Keratinocyte (primary cell): ENCODE measurements at regions not wholly inside any gene's neighbourhood (a gene's known extent, or its start where the extent isn't known, plus 50 kb on each side); places are given as distances from the start of the nearest gene placed in this dataset.

Experiments used
- DNase-seq: peaks from one replicate; pipeline ENCODE4 v3.0.0-alpha.2; 2011; ENCODE audit warnings: low read depth, missing footprints, low spot score
- FAIRE-seq: peaks from 2 replicates; lab custom pipeline; 2011; peaks lifted over from hg19 to GRCh38; lab: Jason Lieb, UNC
- H2AFZ ChIP-seq: 2 replicates; pipeline ENCODE4 v1.6.0; 2012; ENCODE audit warnings: low read length, control low read depth, inconsistent platforms; ENCODE audit not compliant: control insufficient read depth
- H3K27ac ChIP-seq: 2 replicates; pipeline ENCODE4 v1.5.1; 2011; ENCODE audit warnings: low read length; ENCODE audit not compliant: control insufficient read depth, insufficient read depth
- H3K27me3 ChIP-seq: 3 replicates; pipeline ENCODE4 v1.6.0; 2011; ENCODE audit warnings: low read length; ENCODE audit not compliant: control insufficient read depth, insufficient read depth; ENCODE audit errors: extremely low read depth
- H3K36me3 ChIP-seq, 2 experiments: 2 replicates in 1 of 2; 3 replicates in 1 of 2; pipeline ENCODE4 v1.5.1; 2011; ENCODE audit warnings: low read length in 2 of 2, mild to moderate bottlenecking in 1 of 2; ENCODE audit not compliant: control insufficient read depth in 2 of 2, insufficient read depth in 2 of 2; ENCODE audit errors: extremely low read depth in 1 of 2
- H3K4me1 ChIP-seq: 3 replicates; pipeline ENCODE4 v1.5.1; 2011; ENCODE audit warnings: low read length; ENCODE audit not compliant: control insufficient read depth, insufficient read depth; ENCODE audit errors: extremely low read depth
- H3K4me2 ChIP-seq: 3 replicates; pipeline ENCODE4 v1.6.0; 2011; ENCODE audit warnings: low read depth, low read length; ENCODE audit not compliant: control insufficient read depth, insufficient read depth; ENCODE audit errors: extremely low read depth
- H3K4me3 ChIP-seq, 3 experiments: fragments of 200-600 bp in 1 of 3; sonication (generic) in 1 of 3; 2 replicates in 2 of 3; 3 replicates in 1 of 3; pipeline ENCODE4 v1.5.1; 2011 to 2016; ENCODE audit warnings: low read length in 3 of 3, mild to moderate bottlenecking in 3 of 3, control low read depth in 2 of 3, inconsistent platforms in 1 of 3, low read depth in 1 of 3, mixed read lengths in 1 of 3, mixed run types in 1 of 3, moderate library complexity in 1 of 3; ENCODE audit not compliant: control insufficient read depth in 2 of 3, insufficient read depth in 2 of 3; ENCODE audit errors: extremely low read depth in 1 of 3
- H3K79me2 ChIP-seq: 2 replicates; pipeline ENCODE4 v1.6.0; 2012; ENCODE audit warnings: low read length; ENCODE audit not compliant: control insufficient read depth, insufficient read depth
- H3K9ac ChIP-seq: 3 replicates; pipeline ENCODE4 v1.6.0; 2011; ENCODE audit warnings: low read length; ENCODE audit not compliant: control insufficient read depth, insufficient read depth; ENCODE audit errors: extremely low read depth
- H3K9me1 ChIP-seq: 3 replicates; pipeline ENCODE4 v1.6.0; 2011; ENCODE audit warnings: low read length; ENCODE audit not compliant: control insufficient read depth, insufficient read depth; ENCODE audit errors: extremely low read depth
- H3K9me3 ChIP-seq: 2 replicates; pipeline ENCODE4 v1.5.1; 2012; ENCODE audit warnings: low read depth, low read length; ENCODE audit not compliant: control insufficient read depth
- H4K20me1 ChIP-seq: 3 replicates; pipeline ENCODE4 v1.6.0; 2011; ENCODE audit warnings: low read length; ENCODE audit not compliant: control insufficient read depth, insufficient read depth; ENCODE audit errors: extremely low read depth
- CTCF ChIP-seq, 3 experiments: IDR thresholded peaks in 1 of 3; conservative IDR thresholded peaks in 1 of 3; optimal IDR thresholded peaks in 1 of 3; 2 replicates in 2 of 3; 3 replicates in 1 of 3; pipeline versions ENCODE3 to v1.5.1; 2011; ENCODE audit warnings: low read length in 3 of 3, mild to moderate bottlenecking in 3 of 3, moderate library complexity in 2 of 3, control low read depth in 1 of 3, inconsistent platforms in 1 of 3; ENCODE audit not compliant: insufficient read depth in 2 of 3; ENCODE audit errors: extremely low read depth in 1 of 3
- EZH2 ChIP-seq: IDR thresholded peaks from one replicate; pipeline ENCODE4 v1.6.1; 2012; ENCODE audit warnings: inconsistent platforms, mild to moderate bottlenecking, low read length, moderate library complexity
- dilution Hi-C: fragments of 300-500 bp; cut with MboI; formaldehyde crosslinking; loops from one replicate; pipeline ENCODE4 v1.7.0; 2020; ENCODE audit warnings: low sequenced_read_pairs; ENCODE audit not compliant: extremely low pct_ligation_motif_present

DNA sequence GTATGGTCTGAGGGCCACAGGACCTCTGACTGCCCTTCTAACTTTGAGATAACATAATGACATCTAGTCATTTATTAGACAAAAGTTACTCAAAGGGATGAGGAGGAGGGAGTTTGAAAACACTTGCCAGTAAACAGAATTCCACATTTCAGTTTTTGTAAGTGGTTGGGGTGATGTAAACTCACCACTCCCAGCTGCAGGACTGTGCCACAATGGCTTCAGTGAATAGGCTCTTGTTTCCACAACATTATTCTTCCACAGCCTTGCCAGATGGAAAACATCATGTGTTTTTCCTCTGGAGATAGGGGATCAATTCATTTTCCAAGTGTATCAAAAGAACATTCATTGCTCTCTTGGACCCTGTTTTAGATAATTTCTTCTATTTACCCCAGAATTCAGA lies 147.2 kb upstream of the BDNF start:
- FAIRE-seq (no peak), DNase-seq (no peak)
- TF ChIP-seq EZH2 (no peak), CTCF (optimal IDR thresholded peaks at IDR 0.05 in 1 of 3, IDR thresholded peaks at IDR 0.05 in 1 of 3, conservative IDR thresholded peaks at IDR 0.05 in 1 of 3; ENCODE audit: extremely low read depth in 1 of 3, insufficient read depth in 2 of 3, low read length in 3 of 3) (no peak)
- H3K9me1 ChIP-seq, result no peaks in the 10 kb centered on the region
- H3K4me3 ChIP-seq, result no peak overlapping the region
- H4K20me1 ChIP-seq, result no peaks in the 10 kb centered on the region
- dilution Hi-C loops, result no loop called here
- H2AFZ ChIP-seq, result no peak overlapping the region
- no peaks in the 10 kb centered on the region for H3K9me3 ChIP-seq
- no peaks in the 10 kb centered on the region for H3K4me1 ChIP-seq
- no peak overlapping the region for H3K4me2 ChIP-seq
- no peak overlapping the region for H3K27ac ChIP-seq
- H3K36me3 ChIP-seq, result no peaks in the 10 kb centered on the region
- H3K9ac ChIP-seq, result no peak overlapping the region
- no peaks in the 10 kb centered on the region for H3K79me2 ChIP-seq
- peaks cover 3% of the 10 kb centered on the region for H3K27me3 ChIP-seq

GRCh38 chr11:27842290-27842689 lies 142.0 kb upstream of the BDNF start:
- Histone ChIP-seq H3K4me1 (no peaks in the 10 kb centered on the region), H3K4me3 (no peak overlapping the region), H2AFZ (no peak overlapping the region), H3K9me3 (no peaks in the 10 kb centered on the region), H3K4me2 (no peak overlapping the region), H3K27me3 (no peaks in the 10 kb centered on the region), H3K36me3 (no peaks in the 10 kb centered on the region), H4K20me1 (no peaks in the 10 kb centered on the region), H3K27ac (no peak overlapping the region), H3K9me1 (no peaks in the 10 kb centered on the region), H3K79me2 (no peaks in the 10 kb centered on the region), H3K9ac (no peak overlapping the region)
- dilution Hi-C loops, result no loop called here
- DNase-seq (no peak), FAIRE-seq (no peak)
- TF ChIP-seq CTCF (optimal IDR thresholded peaks at IDR 0.05 in 1 of 3, IDR thresholded peaks at IDR 0.05 in 1 of 3, conservative IDR thresholded peaks at IDR 0.05 in 1 of 3; ENCODE audit: extremely low read depth in 1 of 3, insufficient read depth in 2 of 3, low read length in 3 of 3) (no peak), EZH2 (no peak)
